Activated T-cell treated with anti-CD3 and anti-CD28 coated beads, Interleukin-2, amount 50 U/mL, for 72 hours (primary cell): ENCODE measurements at regions not wholly inside any gene's neighbourhood (a gene's known extent, or its start where the extent isn't known, plus 50 kb on each side); places are given as distances from the start of the nearest gene placed in this dataset.

Experiments used
- ATAC-seq, 2 donors: fragments of 150-1000 bp; cut with Tn5 transposase; replicated peaks in 1 of 2; 2 replicates each; pipeline ENCODE4 v1.10.0; 2021; ENCODE audit warnings: moderate library complexity in 2 of 2, mild to moderate bottlenecking in 1 of 2
- DNase-seq, 2 donors: peaks; one replicate each; pipeline ENCODE4 v3.0.0; 2021 to 2022; ENCODE audit warnings: mixed read lengths in 1 of 2
- H3K27ac Mint-ChIP-seq: one replicate; pipeline ENCODE4 v1.8.0; 2022; ENCODE audit warnings: mild to moderate bottlenecking, moderate library complexity, mixed read lengths
- H3K27me3 Mint-ChIP-seq: one replicate; pipeline ENCODE4 v1.8.0; 2022; ENCODE audit warnings: low read depth, mixed read lengths
- H3K36me3 Mint-ChIP-seq, 2 donors: one replicate each; pipeline ENCODE4 v1.8.0; 2022; ENCODE audit warnings: mixed read lengths in 2 of 2, mild to moderate bottlenecking in 1 of 2; ENCODE audit not compliant: insufficient read depth in 2 of 2
- H3K4me1 Mint-ChIP-seq: one replicate; pipeline ENCODE4 v1.8.0; 2022; ENCODE audit warnings: low read depth, mixed read lengths
- H3K4me3 Mint-ChIP-seq, 2 donors: one replicate each; pipeline ENCODE4 v1.8.0; 2022; ENCODE audit warnings: mild to moderate bottlenecking in 2 of 2, mixed read lengths in 2 of 2, moderate library complexity in 2 of 2
- H3K9me3 Mint-ChIP-seq, 2 donors: one replicate each; pipeline ENCODE4 v1.8.0; 2022; ENCODE audit warnings: mixed read lengths in 2 of 2

DNA sequence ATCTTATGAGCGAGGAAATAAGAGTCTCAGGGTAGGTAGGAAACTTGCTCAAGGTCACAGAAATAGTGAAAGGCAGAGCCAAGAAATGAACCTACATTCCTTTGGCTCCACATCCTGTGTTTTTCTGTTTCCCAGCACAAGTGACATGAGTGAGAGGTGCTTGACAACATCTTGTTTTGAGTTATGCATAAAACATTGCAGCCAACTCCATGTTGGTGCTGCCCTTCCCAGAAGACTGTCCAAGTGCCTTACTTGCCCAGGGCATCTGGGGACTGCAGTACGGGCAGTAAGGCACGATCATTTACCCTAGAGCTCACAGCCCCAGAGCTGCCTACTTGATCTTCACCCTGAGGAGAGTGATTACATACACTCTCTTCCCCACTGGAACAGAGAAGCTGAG, 148.8 kb downstream of the NOC3L start:
- Mint-ChIP-seq H3K4me1 (no peaks in the 10 kb centered on the region), H3K27me3 (peaks cover 27% of the 10 kb centered on the region), H3K27ac (no peak overlapping the region), H3K4me3 (no peak overlapping the region), H3K36me3 (no peaks in the 10 kb centered on the region), H3K9me3 (no peaks in the 10 kb centered on the region)
- no peak for DNase-seq
- ATAC-seq, result no peak

DNA sequence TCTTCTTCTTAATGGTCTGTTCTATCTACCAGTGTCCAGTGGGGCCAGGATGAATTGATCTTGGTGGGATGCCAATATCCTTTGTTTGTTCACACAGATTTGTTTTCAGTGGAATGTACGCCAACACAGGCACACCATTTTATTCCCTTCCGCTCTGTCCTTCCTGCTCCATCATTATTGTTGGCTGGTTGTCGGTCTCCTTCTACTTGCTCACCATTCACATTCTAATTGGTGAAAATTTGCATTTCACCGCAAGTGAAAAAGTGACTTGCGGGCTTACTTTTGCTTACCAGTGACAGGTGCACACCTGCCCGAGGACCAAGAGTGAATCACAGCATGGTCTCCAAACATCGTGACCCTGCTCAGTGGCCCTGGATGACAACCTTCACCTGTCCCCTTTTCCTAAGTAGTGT, 148.3 kb downstream of the NOC3L start:
- Mint-ChIP-seq H3K9me3 (no peaks in the 10 kb centered on the region), H3K36me3 (no peaks in the 10 kb centered on the region), H3K27ac (no peak overlapping the region), H3K4me1 (no peaks in the 10 kb centered on the region), H3K4me3 (no peak overlapping the region), H3K27me3 (peaks cover 27% of the 10 kb centered on the region)
- DNase-seq (no peak), ATAC-seq (no peak)

DNA sequence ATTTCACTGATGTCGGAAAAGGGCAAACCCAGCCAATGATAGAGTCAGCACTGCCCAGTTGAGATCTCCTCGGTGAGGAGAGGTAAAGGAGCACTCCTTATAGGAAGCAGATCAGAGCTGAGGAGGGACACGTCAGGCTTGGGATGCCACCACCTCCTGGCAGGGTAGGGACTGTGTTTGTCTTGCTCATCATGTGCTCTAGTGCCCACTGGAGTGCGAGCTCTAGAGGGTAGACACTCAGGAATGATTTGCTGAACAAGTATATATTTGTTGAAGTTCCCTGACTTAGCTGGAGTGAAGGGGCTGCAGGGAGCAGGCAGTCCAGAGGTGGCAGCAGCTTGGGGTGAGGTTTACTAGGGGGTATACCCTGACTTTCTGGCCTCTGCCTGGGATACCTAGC, 146.5 kb downstream of the NOC3L start:
- no peak for DNase-seq

DNA sequence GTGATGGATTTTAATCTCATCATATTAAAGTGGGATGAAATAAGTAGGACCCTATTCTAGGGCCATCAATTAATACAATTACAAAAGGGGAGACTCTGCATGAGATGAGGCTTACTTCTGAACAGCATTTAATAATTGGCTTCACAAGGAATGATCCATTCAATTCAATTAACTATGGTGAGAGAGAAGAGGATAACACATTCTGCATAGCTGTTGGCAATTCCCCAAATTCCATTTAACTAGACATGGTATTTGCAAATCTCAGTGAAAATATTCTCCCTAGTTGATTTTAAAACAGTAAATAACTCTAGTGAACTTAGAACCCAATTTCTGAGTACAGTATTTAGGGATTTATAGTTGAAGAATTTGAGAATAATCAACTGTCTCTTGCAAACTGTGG, 145.3 kb downstream of the NOC3L start:
- H3K36me3 Mint-ChIP-seq, result no peaks in the 10 kb centered on the region
- no peak for DNase-seq
- no peaks in the 10 kb centered on the region for H3K9me3 Mint-ChIP-seq
- peaks cover 38% of the 10 kb centered on the region for H3K27me3 Mint-ChIP-seq
- no peak overlapping the region for H3K27ac Mint-ChIP-seq
- no peak for ATAC-seq
- no peak overlapping the region for H3K4me3 Mint-ChIP-seq
- H3K4me1 Mint-ChIP-seq, result no peaks in the 10 kb centered on the region

More for the DNA sequence above, 146.5 kb downstream of the NOC3L start:
- Mint-ChIP-seq H3K27ac (no peak overlapping the region), H3K4me1 (no peaks in the 10 kb centered on the region), H3K27me3 (peaks cover 35% of the 10 kb centered on the region), H3K9me3 (no peaks in the 10 kb centered on the region), H3K36me3 (no peaks in the 10 kb centered on the region), H3K4me3 (no peak overlapping the region)
- ATAC-seq, result no peak

DNA sequence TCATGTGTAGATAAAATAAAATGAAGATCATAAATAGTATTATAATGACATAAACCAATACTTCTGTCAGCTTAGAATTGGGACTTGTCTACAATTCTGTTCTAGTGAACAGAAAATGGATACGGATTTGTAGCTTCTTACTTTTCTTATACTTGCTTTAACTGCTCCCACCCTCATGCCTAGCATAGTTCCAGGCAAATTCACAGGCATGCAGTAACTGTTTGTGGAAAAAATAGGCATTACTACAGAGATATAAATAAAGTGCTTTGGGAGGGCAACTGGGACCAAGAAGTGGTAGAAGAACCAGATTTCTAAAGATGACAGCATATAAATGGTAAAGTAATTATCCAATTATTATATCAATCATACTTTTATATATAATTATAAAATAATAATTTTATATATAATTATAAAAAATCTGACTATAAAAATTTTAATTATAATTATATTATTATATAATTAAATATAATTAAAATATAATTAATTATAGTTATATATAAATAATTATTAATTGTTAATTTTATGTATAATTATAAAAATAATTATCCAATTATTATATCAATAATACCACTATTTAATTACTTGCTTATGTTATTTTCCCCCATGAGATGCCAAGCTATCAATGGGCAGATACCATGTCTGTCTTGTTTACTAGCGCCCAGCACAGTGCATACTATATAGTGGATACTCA, 144.1 kb downstream of the NOC3L start:
- Mint-ChIP-seq H3K27ac (no peak overlapping the region), H3K36me3 (no peaks in the 10 kb centered on the region), H3K4me1 (no peaks in the 10 kb centered on the region), H3K27me3 (peaks cover 30% of the 10 kb centered on the region), H3K9me3 (no peaks in the 10 kb centered on the region), H3K4me3 (no peak overlapping the region)
- DNase-seq (no peak), ATAC-seq (no peak)

DNA sequence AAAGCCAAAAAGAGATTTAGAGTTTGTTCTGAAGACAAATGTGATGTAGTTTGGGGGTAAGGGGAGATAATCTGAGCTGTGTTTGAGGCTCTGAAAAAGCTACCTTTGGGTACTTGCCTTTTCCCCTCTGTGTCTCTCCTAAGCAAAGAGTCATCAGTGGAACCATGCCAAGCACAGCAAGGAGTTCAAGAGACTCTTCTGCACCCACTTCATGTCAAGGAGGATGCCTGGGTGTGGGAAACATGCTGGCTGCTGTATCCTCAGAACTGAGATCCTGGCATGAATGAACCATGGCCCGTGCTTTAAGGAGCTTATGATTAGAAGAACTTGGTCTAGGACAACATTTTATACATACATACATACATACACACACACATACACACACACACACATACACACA, 142.9 kb downstream of the NOC3L start:
- no peak for DNase-seq
- H3K4me3 Mint-ChIP-seq, result no peak overlapping the region
- H3K36me3 Mint-ChIP-seq, result no peaks in the 10 kb centered on the region
- no peaks in the 10 kb centered on the region for H3K9me3 Mint-ChIP-seq
- no peak for ATAC-seq
- H3K4me1 Mint-ChIP-seq, result no peaks in the 10 kb centered on the region
- no peak overlapping the region for H3K27ac Mint-ChIP-seq
- H3K27me3 Mint-ChIP-seq, result peaks cover 18% of the 10 kb centered on the region

DNA sequence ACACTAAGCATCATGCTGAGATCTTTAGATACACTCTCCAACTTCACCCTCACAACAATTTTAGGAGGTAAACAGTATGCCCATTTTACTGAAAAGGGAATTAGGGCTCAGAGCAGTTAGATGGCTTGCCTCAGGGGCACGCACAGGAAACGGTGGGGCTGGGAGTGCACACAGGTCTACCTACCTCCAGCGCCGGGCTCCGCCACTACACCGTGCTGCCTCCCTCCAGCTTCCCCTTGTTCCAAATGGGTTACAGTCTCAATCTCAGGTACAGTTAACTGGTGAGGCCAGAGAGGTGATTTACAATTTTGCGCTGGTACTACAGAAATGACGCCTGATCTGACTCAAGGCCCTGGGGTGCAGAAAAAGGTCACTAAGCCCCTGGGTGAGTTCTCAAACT, 142.0 kb downstream of the NOC3L start:
- no peaks in the 10 kb centered on the region for H3K9me3 Mint-ChIP-seq
- no peaks in the 10 kb centered on the region for H3K4me1 Mint-ChIP-seq
- ATAC-seq (no peak), DNase-seq (no peak)
- no peak overlapping the region for H3K4me3 Mint-ChIP-seq
- peaks cover 17% of the 10 kb centered on the region for H3K27me3 Mint-ChIP-seq
- H3K36me3 Mint-ChIP-seq, result no peaks in the 10 kb centered on the region
- no peak overlapping the region for H3K27ac Mint-ChIP-seq

DNA sequence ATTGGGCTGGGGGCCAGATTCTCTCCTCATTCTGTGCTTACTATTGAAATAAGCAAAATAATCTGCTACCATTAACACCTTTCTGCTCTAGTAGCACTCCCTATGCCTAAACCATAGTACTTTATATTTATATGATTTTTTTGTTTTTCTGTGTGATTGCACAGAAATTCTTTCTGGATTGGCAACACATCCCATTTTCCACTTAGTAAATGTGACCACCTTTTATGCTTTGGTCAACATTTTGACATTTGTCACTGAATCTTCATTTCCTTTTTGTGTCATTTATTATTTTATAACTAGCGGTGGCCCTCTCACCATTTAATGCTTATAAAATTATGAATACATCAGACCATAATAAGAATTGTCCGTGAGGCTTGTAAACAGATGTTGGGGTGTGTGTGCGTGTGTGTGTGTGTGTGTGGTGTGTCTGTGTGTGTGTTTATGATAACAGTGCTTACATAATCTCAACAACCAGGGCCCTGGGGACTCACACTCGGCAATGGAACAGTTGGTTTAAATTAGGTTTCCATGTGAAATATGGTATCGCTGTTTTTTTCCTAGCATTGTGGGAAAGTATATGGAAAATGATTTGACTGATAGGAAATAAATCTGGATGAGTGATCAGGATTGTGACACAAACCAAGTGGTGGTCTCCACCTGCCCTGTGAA, 138.9 kb downstream of the NOC3L start:
- Mint-ChIP-seq H3K27ac (no peak overlapping the region), H3K36me3 (no peaks in the 10 kb centered on the region), H3K9me3 (no peaks in the 10 kb centered on the region), H3K4me1 (no peaks in the 10 kb centered on the region), H3K4me3 (no peak overlapping the region), H3K27me3 (peaks cover 11% of the 10 kb centered on the region)
- ATAC-seq (no peak), DNase-seq (no peak)

DNA sequence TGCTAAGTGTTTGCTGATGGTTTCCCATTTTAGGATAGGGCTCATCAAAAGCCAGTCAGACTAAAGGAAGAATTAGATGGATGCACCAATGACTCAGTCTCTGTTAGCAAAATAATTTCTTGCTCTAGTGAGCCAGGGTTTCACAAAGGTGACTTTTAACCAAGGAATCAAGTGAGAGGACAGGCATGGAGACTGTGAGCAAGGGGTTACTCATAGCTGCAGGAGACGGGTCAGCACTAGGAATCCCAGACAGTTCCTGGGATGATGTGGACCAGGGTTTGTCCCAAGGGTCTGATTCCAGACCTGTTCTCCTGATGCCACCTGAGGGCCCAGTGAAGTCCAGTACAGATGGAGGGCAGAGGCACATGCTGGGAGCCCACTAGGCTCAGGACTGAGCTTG, 138.1 kb downstream of the NOC3L start:
- Mint-ChIP-seq H3K9me3 (no peaks in the 10 kb centered on the region), H3K27me3 (peaks cover 11% of the 10 kb centered on the region), H3K4me3 (no peak overlapping the region), H3K36me3 (no peaks in the 10 kb centered on the region), H3K4me1 (no peaks in the 10 kb centered on the region), H3K27ac (no peak overlapping the region)
- no peak for ATAC-seq
- no peak for DNase-seq

DNA sequence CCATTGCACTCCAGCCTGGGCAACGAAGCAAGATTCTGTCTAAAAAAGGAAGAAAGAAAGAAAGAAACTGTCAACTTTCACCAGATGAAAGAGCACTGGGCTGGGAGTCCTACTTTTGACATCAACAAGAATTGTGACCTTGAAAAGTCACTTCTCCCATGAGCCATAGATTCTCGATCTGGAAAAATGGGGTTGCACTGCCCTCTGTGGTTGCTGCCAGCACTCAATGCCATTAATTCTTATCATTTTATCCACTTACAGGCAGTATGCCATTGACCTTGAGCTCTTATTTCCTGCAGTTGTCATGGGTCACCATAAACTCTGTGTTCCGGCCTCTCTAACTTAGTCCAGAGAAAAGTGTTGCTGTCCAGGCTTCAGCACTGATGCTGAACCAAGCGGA, 137.2 kb downstream of the NOC3L start:
- Mint-ChIP-seq H3K4me3 (no peak overlapping the region), H3K36me3 (no peaks in the 10 kb centered on the region), H3K4me1 (no peaks in the 10 kb centered on the region), H3K27me3 (peaks cover 9% of the 10 kb centered on the region), H3K27ac (no peak overlapping the region), H3K9me3 (no peaks in the 10 kb centered on the region)
- DNase-seq (no peak), ATAC-seq (no peak)

DNA sequence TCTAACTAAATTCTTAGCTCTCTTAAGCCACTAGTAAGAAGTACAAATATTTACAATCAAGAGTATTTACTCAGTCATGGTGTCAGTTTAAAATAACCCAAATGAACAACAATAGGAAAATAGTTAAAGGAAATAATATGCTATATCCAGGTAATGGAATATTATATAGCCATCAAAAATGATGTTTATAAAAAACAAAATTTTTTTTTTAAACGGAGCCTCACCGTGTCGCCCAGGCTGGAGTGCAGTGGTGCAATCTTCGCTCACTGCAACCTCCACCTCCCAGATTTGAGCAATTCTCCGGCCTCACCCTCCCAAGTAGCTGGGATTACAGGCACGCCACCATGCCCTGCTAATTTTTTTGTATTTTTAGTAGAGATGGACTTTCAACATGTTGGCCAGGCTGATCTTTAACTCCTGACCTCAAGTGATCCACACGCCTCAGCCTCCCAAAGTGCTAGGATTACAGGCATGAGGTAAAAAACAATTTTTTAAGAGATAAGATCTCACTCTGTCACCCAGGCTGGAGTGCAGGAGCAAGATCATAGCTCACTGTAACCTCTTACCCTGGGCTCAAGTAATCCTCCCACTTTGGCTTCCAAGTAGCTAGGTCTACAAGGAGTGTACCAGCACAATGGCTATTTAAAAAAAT, 132.5 kb downstream of the NOC3L start:
- Mint-ChIP-seq H3K4me1 (no peaks in the 10 kb centered on the region), H3K27ac (no peak overlapping the region), H3K27me3 (peaks cover 7% of the 10 kb centered on the region), H3K4me3 (no peak overlapping the region), H3K9me3 (no peaks in the 10 kb centered on the region), H3K36me3 (no peaks in the 10 kb centered on the region)
- ATAC-seq (no peak), DNase-seq (no peak)

DNA sequence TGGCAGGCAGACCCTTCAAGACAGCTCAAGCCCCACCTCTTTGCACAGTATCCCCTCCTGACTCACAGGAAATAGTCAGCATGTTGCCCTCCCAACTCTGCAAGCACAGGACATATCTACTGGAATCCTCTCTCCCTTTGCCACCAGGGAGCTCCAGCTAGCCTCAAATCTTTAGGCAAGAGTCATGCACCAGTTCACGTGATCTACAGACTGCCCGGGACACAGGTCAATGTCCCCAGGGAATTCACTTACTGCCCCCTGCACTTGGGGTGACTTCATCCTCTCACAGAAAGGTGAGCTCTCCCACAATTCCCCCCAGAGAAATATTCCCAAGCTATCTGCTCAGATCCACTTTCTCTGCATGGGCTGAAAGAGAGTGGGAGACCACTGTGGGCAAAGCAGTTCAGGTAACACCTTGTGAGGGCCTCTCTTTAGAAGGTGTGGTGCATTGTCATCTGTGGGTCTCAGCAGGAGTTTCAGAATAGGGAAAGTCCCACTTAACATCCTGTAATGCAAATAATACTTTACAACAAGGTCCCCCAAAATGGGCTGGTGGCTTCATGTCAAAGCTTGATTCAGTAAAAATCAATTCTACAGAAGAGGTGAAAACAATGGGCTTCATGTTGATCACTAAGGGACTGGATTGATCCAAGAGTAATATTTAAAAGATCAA, 129.9 kb downstream of the NOC3L start:
- H3K27me3 Mint-ChIP-seq, result peaks cover 15% of the 10 kb centered on the region
- H3K9me3 Mint-ChIP-seq, result no peaks in the 10 kb centered on the region
- H3K4me3 Mint-ChIP-seq, result no peak overlapping the region
- H3K27ac Mint-ChIP-seq, result no peak overlapping the region
- ATAC-seq, result no peak
- no peaks in the 10 kb centered on the region for H3K36me3 Mint-ChIP-seq
- DNase-seq, result no peak
- H3K4me1 Mint-ChIP-seq, result no peaks in the 10 kb centered on the region

DNA sequence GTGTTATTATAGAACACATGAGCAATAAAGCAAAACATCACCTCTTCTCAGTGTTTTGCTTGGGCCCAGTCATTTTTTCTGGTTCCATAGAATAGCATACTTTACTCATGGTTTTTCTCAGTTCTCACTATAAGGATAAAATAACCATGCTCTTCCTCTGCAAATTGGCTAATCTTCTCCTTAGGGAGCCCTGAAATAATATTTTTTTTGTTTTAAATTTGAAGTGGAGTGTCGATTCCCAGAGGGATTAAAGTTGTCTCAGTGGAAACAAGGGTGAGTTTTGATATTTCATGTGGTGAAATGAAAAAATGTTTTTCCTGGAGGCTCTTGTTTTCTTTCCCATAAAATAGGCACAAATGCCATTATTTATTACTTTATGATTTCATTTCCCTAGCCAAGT, 127.3 kb downstream of the NOC3L start:
- H3K4me3 Mint-ChIP-seq, result no peak overlapping the region
- peaks cover 15% of the 10 kb centered on the region for H3K27me3 Mint-ChIP-seq
- no peaks in the 10 kb centered on the region for H3K9me3 Mint-ChIP-seq
- ATAC-seq (no peak), DNase-seq (no peak)
- no peaks in the 10 kb centered on the region for H3K36me3 Mint-ChIP-seq
- H3K4me1 Mint-ChIP-seq, result no peaks in the 10 kb centered on the region
- no peak overlapping the region for H3K27ac Mint-ChIP-seq
